ENCODE measurements at regions not wholly inside any gene's neighbourhood (a gene's known extent, or its start where the extent isn't known, plus 50 kb on each side); places are given as distances from the start of the nearest gene placed in this dataset.

DNA sequence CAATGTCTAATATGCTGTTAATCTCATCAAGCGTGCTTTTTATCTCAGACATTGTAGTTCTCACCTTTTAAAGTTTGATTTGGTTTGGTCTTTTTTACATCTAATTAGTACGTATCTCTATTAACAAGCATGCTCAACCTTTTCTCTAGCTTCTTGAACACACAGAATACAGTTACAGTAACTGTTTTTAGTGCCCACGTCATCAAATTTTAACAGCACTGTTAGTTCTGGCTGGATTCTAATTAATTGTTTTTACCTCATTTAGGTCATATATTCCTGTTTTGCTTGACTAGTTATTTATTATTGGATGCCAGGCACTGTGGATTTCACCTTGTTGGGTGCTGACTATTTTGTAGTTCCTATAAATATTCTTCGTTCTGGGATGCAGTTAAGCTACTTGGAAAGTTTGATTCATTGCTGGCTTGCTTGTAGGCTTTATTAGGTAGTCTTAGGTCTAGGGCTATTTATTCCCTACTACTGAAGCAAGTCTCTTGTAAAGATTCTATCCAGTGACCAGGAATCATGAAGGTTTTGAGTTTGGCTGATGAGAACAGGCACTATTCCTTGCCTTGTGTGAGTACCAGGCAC is 263.0 kb downstream of the ETAA1 start:
- DNase-seq (no peak), ATAC-seq (no peak)

- DNase-seq: no peak
- no peak for ATAC-seq
These were observed 263.7 kb downstream of the ETAA1 start for GRCh38 chr2:67660871-67661270.

DNA sequence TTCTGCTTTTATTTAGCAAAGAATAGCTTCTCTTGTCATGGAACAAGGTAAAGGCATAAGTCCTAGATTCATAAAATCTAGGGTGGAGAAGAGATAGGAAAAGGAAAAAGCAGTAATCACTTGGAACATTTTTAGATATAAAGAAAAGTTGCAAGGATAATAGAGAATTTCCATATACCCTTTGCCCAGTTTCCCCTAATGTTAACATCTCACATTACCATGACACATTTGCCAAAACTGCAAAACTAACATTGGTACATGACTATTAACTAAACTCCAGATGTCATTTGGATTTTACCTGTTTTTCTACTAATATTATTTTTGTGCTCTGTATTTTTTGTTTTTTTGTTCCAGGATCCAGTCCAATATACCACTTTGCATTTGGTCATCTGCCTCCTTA is 265.1 kb downstream of the ETAA1 start:
- DNase-seq (no peak), ATAC-seq (no peak)

DNA sequence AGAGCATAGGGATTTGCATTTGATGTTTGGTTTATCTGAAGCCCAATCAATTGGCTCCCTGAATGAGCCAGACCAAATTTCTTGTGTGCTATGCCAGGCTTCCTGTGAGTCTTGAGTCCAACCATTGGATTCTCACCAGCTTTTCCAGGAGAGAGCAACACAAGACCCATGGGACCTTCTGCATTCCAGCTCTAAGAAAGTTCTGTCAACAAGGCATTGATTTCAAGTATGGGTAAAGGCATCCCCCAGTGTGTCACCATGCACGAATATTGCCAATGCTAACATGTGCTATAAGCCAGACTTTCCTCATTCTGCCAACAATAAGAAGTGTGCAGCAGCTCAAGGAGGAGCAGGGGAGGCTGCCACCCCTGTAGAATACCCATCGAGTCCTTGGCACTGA is 266.6 kb downstream of the ETAA1 start:
- DNase-seq (no peak), ATAC-seq (no peak)

GRCh38 chr2:67666386-67667053 is 269.4 kb downstream of the ETAA1 start:
- DNase-seq: no peak
- ATAC-seq: no peak

- ATAC-seq: no peak
- DNase-seq: no peak
These were observed 270.1 kb downstream of the ETAA1 start for GRCh38 chr2:67667054-67667908.

GRCh38 chr2:67668538-67668937 is 271.4 kb downstream of the ETAA1 start:
- no peak for DNase-seq
- ATAC-seq: no peak

- DNase-seq (no peak), ATAC-seq (no peak)
These were observed 272.0 kb downstream of the ETAA1 start for GRCh38 chr2:67669168-67669567.

DNA sequence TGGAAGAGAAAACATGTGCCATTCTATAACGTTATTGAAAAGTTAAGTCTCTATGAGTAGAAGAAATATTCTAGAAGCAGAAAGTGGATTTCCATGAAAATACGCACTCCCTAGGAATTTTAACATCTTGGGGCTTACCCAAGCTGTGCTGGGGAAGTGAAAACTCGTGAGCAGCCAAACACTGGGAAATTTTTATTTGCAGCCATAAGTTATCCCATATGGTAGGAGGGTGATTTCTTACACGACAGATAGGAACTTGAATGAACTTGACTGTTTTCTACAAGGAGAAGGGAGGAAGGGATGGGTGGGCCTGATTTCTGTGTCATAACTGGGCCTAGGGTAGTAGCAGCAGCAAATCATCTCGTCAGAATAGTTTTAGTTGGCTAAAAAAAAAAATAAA is 272.6 kb downstream of the ETAA1 start:
- ATAC-seq (no peak), DNase-seq (no peak)

DNA sequence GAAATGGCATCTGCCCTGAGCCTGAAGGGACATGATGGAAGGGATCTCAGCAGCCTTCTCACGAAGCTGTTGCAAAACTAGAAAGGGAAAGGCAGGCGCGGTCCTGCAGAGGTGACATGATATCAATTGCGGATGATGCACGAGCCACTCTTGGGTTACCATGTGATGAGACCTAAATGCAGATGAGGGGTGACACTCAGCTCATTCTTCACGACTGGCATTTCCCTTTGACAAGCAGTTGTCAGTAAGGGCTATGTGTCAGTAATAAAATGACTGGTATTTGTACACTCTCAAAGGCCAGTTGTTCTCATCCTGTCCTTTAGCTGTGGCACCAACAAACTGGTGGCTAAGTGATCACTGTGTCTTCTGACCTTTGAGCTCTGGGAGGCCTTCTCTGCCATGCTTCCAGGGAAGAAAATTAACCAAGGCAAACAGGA is 273.6 kb downstream of the ETAA1 start:
- DNase-seq (no peak), ATAC-seq (no peak)

- ATAC-seq (no peak), DNase-seq (no peak)
These were observed 274.6 kb downstream of the ETAA1 start for GRCh38 chr2:67671464-67672450.

DNA sequence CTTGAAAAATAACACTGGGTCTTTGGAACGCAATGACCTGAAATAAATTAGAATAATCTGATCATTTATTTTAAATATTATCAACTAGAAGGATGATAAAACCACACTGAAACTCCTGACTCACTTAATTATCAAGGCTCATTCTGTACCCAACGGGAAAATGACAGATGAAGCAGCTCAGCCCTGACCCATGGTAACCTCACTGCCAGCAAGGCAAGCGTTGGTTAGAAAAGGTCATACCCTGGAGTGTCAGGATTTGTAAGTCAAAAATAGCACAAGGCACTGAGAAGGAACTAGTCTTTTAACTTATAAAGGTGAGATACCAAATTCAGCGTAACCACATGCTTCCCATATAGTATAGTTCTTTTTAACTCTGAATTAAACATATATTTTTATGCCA is 277.5 kb downstream of the ETAA1 start:
- DNase-seq (no peak), ATAC-seq (no peak)

- ATAC-seq: no peak
- no peak for DNase-seq
These were observed 287.9 kb downstream of the ETAA1 start for GRCh38 chr2:67684991-67685390.

DNA sequence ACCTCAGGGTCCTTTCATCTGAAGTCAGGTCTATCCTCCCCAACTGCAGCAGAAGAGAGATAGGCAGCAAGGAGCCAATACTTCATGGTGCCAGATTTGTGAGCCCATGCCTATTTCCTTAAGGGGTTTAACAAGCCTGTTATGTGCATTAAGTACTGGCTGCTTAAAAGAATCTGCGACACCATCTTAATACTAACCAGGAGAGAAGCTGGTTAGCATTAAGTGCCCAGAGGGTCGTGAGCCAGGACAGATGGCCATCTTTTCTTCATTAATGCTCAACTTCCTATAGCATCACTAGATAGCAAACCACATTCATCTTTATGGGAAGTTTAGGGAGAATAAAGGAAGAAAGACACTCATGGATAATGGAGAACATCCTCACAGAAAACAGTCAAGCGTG is 289.1 kb downstream of the ETAA1 start:
- ATAC-seq (no peak), DNase-seq (no peak)

GRCh38 chr2:67689186-67689585 is 292.1 kb downstream of the ETAA1 start:
- ATAC-seq: no peak
- no peak for DNase-seq

GRCh38 chr2:67689651-67690050 is 292.5 kb downstream of the ETAA1 start:
- ATAC-seq (no peak), DNase-seq (no peak)

- ATAC-seq: no peak
- DNase-seq: no peak
These were observed 297.3 kb downstream of the ETAA1 start for GRCh38 chr2:67694445-67694844.

GRCh38 chr2:67701011-67701410 is 303.9 kb downstream of the ETAA1 start:
- no peak for DNase-seq

DNA sequence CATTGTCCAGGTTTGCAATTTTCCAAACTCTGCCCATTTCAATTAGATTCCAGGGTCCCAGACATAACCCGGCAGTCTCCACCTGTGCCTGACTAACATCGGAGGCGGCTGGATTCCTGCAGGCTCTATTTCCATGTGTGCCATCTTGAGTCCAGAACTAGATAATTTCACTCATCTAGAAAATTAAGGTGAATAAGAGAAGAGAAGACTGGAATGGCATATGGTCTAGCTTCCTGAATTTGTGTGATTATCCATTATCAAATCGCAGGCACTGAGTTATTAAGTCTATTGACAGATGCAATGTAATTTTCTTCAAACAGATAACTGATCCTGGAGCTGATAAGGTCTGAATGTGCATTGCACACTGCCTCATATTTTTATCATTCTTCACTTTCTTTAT is 305.2 kb downstream of the ETAA1 start:
- ATAC-seq (no peak), DNase-seq (no peak)

More at GRCh38 chr2:67701011-67701410, 303.9 kb downstream of the ETAA1 start:
- ATAC-seq: no peak

DNA sequence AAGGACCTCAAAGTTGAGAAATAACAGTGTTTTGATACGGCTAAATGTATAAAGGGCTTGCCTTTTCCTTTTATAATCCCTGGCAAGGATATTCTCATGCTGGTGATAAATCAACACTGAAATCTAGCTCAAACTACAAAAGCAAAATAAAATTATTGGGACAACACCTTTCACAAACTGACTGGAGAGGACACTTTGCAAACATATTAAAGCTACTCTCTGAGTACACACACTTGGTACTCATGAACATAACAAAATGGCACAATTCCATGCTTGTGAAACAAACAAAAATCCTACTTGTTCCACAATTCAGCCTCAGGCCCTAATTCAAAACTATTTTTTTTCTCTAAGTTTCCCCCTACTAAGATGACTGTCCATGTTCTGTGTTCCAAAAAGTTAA is 305.8 kb downstream of the ETAA1 start:
- no peak for ATAC-seq

GRCh38 chr2:67706082-67706481 is 308.9 kb downstream of the ETAA1 start:
- no peak for ATAC-seq

More for the DNA sequence above, 305.8 kb downstream of the ETAA1 start:
- DNase-seq: no peak

GRCh38 chr2:67707896-67708295 is 310.8 kb downstream of the ETAA1 start:
- ATAC-seq: no peak

More at GRCh38 chr2:67706082-67706481, 308.9 kb downstream of the ETAA1 start:
- DNase-seq: no peak

More at GRCh38 chr2:67707896-67708295, 310.8 kb downstream of the ETAA1 start:
- no peak for DNase-seq
